ENCODE measurements at regions not wholly inside any gene's neighbourhood (a gene's known extent, or its start where the extent isn't known, plus 50 kb on each side); places are given as distances from the start of the nearest gene placed in this dataset.

DNA sequence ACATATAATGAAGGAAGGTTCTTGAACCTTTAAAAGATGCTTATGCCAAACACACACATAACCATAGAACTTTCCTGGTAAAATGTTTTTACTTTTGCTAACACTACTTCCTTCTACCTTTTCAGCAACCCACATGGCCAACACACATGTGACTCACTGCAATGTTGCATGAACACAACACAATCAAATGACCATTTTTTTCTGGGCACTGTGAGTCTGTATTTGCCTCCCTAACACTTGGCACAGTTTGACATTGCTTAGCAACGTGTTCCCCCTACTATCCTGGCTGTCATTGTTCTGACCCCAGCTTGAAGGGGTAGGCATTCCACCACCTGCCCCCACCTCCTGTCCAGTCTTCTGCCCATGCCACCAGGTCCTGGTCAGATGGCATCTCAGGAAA, 169.4 kb upstream of the PRNP start:
- no peaks in the 10 kb centered on the region for H3K9me3 ChIP-seq
- no peak for TF ChIP-seq POLR2A (IDR thresholded peaks at IDR 0.05)
- TF ChIP-seq, protein P1, sequence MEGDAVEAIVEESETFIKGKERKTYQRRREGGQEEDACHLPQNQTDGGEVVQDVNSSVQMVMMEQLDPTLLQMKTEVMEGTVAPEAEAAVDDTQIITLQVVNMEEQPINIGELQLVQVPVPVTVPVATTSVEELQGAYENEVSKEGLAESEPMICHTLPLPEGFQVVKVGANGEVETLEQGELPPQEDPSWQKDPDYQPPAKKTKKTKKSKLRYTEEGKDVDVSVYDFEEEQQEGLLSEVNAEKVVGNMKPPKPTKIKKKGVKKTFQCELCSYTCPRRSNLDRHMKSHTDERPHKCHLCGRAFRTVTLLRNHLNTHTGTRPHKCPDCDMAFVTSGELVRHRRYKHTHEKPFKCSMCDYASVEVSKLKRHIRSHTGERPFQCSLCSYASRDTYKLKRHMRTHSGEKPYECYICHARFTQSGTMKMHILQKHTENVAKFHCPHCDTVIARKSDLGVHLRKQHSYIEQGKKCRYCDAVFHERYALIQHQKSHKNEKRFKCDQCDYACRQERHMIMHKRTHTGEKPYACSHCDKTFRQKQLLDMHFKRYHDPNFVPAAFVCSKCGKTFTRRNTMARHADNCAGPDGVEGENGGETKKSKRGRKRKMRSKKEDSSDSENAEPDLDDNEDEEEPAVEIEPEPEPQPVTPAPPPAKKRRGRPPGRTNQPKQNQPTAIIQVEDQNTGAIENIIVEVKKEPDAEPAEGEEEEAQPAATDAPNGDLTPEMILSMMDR (IDR thresholded peaks at IDR 0.05) = no peak
- no peak overlapping the region for H3K4me3 ChIP-seq
- peaks cover 0 to 5% (median 0%) of the 10 kb centered on the region in 9 donors for H3K27me3 ChIP-seq
- 39 to 50% (median 43%) methylated on average over 1 of the region's 1 CpG for WGBS, 4 donors
- H3K27ac ChIP-seq = no peak overlapping the region
- DNase-seq (no peak), ATAC-seq (no peak)
- no peaks in the 10 kb centered on the region for H3K4me1 ChIP-seq
- H3K36me3 ChIP-seq = no peaks in the 10 kb centered on the region
- intact Hi-C loops (cut with DNase I) = no loop called here

DNA sequence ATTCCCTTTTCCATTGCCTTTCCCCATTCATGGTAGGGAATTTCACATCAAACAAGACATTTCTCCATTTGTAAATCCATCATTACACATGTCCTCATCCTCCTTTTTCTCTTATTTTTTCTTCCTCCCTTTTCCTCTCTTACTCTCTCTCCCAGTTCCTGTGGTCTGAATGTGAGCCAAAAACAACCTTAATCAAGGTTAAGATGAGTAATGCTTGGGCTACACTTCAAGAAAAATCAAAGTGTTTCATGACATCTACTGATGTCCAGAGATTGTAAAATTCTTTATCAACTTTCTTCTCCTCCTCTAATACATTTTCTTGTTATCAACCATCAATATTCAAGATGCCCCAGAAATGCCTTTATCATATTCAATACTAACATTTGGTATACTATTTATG, 172.5 kb upstream of the PRNP start:
- Histone ChIP-seq H3K27ac (no peak overlapping the region), H3K4me1 (no peaks in the 10 kb centered on the region)
- no peak for ATAC-seq

DNA sequence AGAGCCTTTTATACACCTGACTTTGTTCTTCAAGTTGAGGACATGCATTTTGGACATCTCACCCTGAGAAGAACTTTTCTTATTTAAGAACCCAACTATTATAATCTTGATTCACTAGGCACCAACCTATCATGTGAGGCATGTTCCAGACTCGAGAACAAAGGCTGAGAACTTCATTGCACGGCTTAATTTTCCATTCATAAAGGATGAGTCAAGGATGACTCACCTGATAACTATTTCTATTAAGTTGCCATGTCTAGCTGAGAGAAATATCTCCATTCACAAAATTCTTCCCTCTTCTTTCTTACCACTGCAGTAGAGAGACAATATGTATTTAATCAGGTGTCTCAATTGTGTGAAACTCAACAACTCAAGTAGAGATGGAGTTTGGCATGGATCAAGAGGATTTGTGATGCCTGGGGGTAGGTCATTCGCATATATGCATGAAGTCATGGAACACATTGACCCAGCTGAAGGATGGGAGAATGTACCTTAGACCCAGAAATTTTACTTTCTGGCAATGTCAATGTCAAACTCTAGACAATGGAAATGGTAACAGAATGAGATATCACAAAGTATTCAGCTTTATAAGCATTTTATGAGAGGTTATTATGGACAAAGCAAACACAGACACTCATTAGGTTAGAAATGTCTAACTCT, 173.2 kb upstream of the PRNP start:
- ATAC-seq = no peak

More for the DNA sequence above, 172.5 kb upstream of the PRNP start:
- H3K36me3 ChIP-seq = no peaks in the 10 kb centered on the region
- H3K4me3 ChIP-seq = no peak overlapping the region
- H3K9me3 ChIP-seq = peaks cover 0 to 8% (median 0%) of the 10 kb centered on the region in 12 donors
- intact Hi-C loops (cut with DNase I) = no loop called here
- H3K27me3 ChIP-seq = no peaks in the 10 kb centered on the region
- no peak for DNase-seq
- TF ChIP-seq POLR2A (IDR thresholded peaks at IDR 0.05) = no peak
- TF ChIP-seq, protein P1 (IDR thresholded peaks at IDR 0.05) = no peak

GRCh38 chr20:4511776-4512175, 174.5 kb upstream of the PRNP start:
- ATAC-seq (no peak), DNase-seq (no peak)
- Histone ChIP-seq H3K9me3 (peaks cover 0 to 8% (median 0%) of the 10 kb centered on the region in 12 donors), H3K36me3 (no peaks in the 10 kb centered on the region), H3K4me3 (no peak overlapping the region), H3K27ac (no peak overlapping the region), H3K27me3 (no peaks in the 10 kb centered on the region), H3K4me1 (no peaks in the 10 kb centered on the region)
- intact Hi-C loops (cut with DNase I) = no loop called here
- TF ChIP-seq, protein P1 (IDR thresholded peaks at IDR 0.05) = no peak
- no peak for TF ChIP-seq POLR2A (IDR thresholded peaks at IDR 0.05)
- WGBS, 4 donors = 79 to 88% (median 86%) methylated on average over 1 of the region's 1 CpG

More for the DNA sequence above, 173.2 kb upstream of the PRNP start:
- 50 to 60% (median 54%) methylated on average over 3 of the region's 3 CpGs for WGBS, 4 donors
- H3K4me1 ChIP-seq = no peaks in the 10 kb centered on the region
- H3K36me3 ChIP-seq = no peaks in the 10 kb centered on the region
- no peak for DNase-seq
- no peak overlapping the region for H3K4me3 ChIP-seq
- no peak overlapping the region for H3K27ac ChIP-seq
- intact Hi-C loops (cut with DNase I) = no loop called here
- peaks cover 0 to 8% (median 0%) of the 10 kb centered on the region in 12 donors for H3K9me3 ChIP-seq
- H3K27me3 ChIP-seq = no peaks in the 10 kb centered on the region
- TF ChIP-seq, protein P1 (IDR thresholded peaks at IDR 0.05) = no peak
- no peak for TF ChIP-seq POLR2A (IDR thresholded peaks at IDR 0.05)
